HG03378 (cell line): ENCODE measurements at regions not wholly inside any gene's neighbourhood (a gene's known extent, or its start where the extent isn't known, plus 50 kb on each side); places are given as distances from the start of the nearest gene placed in this dataset.
"Not testable (repeated sequence)": the region's sequence is repeated elsewhere in the genome, so short reads cannot be mapped to it uniquely, and the experiment has no call there.

ENCODE experiments used
- ATAC-seq: cut with Tn5 transposase; IDR thresholded peaks from one replicate; pipeline ENCODE4 v1.9.1; 2021; ENCODE audit warnings: mild to moderate bottlenecking, moderate library complexity; ENCODE audit not compliant: unreplicated experiment

DNA sequence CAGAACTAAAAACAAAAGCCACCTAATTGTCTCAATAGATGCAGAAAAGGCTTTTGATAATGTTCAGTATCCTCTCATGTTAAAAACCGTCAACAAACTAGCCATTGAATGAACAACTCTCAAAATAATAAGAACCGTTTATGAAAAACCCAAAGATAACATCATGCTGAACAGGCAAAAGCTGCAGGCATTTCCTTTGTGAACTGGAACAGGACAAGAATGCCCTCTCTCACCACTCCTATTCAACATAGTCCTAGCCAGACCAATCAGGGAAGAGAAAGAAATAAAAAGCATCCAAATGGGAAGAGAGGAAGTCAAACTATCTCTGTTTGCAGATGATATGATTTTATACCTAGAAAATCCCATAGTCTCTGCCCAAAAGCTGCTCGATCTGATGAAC is 179.6 kb upstream of the EDNRB start:
- no peak for ATAC-seq

DNA sequence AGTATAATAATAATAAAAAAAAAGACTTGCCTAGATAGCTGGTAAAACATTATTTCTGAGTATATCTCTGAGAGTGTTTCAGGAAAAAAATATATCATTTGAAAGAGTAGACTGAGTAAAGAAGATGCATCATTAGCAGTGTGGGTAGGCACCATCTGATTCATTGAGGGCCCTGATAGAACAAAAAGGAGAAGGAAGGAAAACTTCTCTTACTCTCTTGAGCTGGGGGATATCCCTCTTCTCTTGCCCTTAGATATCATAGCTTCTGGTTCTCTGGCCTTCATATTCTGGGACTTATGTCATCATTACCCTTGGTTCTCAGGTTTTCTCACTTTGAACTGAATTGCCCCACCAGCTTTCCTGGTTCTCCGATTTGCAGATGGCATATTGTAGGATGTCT is 177.6 kb upstream of the EDNRB start:
- ATAC-seq, result no peak

DNA sequence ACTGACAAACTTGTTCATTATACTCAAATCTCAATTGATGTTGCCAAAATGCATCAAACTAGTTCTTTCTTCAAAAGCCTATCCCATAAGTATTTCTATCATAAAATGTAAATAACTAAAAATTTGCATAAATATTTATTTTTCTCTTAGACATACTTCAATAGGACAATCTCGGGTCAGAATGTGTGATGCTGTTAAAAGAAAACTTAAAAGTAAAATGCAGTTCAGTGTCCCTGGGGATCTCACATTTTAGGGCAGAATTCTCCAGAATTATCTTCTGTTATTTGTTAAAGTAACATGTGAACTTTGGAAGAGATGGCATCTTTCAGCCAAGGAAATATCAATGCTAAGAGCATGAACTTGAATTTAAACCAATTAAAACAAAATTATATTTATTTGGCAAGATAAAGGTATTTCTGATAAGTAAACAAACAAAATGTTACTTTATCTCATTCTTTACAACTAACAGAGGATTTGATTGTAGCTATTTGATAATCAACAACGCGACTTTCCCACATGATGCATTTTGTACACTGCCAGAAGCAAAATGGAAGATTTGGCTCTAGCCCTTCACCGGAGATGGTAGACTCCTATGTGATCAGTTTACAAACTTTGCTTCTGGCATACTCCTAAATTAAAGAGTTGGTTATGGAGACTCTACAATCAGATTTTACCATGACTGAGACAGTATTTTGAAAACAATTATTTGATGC is 169.5 kb upstream of the EDNRB start:
- ATAC-seq, result no peak

DNA sequence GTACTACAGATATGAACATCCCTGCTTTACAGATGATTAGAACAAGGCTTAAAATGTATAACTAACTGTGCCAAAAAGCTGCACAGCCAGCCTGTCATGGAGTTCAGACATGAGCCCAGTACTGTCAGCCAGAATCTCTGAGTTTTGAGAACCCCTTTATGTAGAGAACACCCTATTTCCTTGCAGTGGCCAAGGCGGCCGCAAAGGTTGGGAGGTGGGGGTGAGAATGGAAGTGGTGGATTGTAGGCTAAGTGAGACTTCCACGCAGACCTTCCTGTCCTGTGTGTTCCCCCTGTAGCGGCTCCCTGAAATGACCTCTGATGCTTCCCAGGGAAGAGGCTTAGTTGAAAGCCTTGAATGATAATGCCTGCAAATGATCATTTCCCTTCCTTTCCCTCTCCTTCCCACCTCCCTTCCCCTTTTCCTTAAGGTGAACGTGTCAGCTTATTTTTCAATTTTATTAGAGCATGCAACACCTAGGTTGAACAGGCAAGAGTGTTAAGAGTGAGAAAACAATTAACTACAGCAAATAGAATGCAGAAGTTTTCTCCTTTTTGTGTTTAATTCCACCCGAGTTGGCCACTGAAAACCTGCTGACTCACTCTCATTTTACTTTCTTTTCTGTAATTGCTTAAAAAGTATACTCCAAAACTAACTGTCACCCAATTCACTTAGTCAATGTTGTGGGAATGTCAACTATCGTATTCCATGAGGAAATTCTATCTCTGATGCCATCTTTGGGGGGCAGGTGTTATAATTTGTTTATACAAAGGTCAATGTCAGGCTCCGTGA is 167.0 kb upstream of the EDNRB start:
- ATAC-seq, result no peak

DNA sequence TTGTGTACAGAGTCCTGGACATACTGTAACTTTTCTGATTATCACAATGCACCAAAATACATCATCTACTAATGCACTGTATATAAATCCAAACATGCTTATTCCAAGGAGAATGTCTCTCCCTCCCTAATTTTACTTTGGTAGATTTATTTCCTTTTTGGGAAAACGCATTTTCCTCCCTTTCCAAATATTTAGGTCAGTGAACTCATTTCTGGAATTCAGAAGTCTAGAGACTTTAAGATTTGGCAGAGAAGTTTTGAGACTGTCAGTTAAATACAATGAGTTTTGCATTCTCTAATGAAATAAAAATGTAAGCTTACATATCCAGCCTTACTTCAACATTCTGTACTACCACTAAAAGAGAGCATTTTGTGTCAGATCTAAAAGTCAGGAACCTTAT is 165.8 kb upstream of the EDNRB start:
- no peak for ATAC-seq

DNA sequence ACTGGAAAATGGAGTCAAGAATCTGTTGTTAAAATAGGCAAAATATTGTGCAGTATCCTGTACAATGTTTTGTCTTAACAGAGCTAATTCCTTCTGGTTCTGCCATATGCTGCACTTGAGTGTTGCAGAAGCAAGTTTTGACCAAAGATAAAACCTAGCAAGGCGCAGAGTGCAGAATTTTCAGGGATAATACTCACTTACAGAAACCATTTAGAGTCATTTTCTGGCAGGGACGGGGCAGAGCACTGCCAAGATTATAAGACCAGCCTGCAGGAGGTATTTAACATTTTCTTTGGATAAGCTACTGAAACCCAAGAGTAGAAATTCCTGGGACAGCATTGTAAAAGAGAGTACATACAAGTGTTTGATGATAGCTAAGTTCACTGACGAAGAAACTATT is 159.5 kb upstream of the EDNRB start:
- ATAC-seq, result no peak

DNA sequence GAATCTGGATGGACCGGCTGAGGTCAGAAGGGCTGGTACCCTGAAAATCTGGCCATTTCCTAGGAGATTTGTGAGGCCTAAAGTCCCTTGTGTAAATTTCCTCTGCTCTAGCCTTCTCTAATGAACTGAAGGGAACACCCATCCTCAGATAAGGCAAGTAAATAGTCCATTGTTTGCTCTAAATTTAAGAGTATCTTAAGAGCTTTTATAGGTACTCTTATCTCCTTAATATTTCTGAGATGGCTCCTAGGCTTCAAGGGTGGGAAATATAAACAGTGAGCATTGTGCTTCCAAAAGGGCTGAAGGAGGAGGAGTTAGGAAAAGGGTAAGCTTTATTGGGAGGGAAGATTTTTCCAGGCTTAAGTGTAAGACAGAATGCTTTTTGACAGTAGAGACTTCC is 148.7 kb upstream of the EDNRB start:
- ATAC-seq, result no peak

DNA sequence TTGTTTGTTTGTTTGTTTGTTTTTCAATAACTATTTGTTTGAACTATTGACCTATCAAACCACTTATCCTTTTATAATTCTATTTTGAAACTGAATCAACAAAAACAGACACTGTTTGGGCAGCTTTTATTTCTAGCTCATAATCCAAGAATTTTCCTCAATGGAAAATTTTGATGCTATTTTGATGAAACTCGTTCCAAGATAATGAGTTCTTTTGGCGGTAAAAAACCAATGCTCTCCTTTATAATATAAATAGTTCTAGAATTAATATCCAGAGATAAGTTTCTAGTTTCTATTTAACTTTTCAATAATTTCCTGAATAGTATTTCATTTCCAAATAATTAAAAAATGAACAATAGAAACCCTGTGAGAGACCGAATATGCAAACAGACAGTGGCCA is 146.5 kb upstream of the EDNRB start:
- no peak for ATAC-seq

DNA sequence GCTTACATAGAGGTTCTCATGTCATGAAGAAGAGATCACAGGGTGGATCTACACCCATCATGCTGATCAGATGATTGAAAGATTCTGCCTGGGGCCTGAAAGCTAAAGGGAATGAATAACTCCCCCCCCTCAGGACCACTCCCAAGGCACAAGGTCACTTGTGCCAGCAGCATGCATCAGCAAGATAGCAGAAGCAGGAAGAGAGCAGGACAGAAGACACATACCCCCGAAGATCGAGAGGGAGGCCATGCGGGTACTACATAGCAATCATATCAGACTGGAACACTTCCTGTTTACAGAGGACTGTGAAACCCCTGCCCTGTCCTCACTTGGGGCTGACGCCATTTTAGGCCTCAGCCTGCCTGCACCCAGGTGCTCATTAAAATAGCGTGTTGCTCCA is 143.2 kb upstream of the EDNRB start:
- no peak for ATAC-seq

DNA sequence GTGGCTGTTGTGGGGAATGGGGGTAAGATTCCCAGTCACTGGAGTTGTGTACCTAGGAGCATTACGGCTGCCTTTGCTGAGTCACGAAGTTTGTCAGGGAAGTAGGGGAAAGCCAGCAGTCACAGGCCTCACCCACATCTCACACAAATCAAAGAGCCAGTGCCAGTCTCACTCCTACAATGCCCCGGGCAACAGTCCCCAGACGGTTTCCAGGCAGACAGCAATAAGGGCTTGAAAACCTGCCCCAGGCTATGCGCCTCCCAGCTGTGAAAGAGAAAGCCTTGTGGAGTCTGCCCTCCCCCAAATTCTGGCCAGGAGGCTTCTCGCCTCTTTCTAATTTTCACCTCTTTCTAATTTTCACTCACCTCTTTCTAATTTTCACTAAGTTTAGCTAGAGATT is 142.3 kb upstream of the EDNRB start:
- no peak for ATAC-seq

DNA sequence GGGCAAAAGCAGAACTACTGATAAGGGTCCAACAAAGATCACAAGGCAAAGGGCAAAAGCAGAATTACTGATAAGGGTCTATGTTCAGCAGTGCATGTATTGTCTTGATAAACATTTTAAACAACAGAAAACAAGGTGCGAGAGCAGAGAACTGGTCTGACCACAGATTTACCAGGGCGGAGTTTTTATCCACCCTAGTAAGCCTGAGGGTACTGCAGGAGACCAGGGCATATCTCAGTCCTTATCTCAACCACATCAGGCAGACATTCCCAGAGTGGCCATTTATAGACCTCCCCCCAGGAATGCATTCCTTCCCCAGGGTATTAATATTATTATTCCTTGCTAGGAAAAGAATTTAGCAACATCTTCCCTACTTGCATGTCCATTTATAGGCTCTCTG is 138.2 kb upstream of the EDNRB start:
- not testable (repeated sequence) for ATAC-seq

DNA sequence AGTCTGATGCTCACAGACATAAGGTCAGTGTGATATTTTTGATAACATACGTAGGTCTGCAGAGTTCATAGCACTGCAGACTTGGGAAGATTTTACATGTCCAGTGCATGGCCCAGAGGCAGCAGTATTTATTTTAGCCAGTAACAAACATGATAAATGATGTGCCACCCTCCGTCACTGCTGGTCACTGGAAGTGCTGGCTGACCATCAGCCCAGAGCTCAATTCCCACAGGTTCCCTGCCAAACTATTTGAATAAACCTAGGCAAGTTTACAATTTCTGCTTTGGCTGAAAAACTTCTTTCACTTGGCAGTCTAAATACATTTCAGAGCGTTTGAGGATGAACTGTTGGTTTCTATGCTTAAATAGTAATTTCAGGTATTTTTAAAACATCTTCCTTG is 135.5 kb upstream of the EDNRB start:
- ATAC-seq, result no peak

DNA sequence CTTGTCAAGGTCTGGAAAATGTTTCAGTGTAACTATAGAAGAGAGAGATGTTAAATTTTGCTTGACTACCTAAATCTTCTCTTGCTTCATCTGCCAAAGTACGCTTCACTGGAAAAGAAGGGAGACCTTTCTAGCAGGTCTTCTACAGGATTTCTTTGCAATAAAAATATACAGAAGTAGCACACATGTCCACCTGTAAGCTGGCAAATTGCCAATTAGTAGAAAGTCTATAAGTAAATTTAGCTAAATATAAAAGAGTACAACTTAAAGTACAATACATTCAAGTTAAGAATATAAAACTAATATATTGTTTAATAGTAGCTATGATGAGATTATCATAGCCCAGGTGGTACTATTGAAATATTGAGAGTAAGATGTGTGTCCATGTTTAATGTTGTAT is 128.5 kb upstream of the EDNRB start:
- ATAC-seq, result no peak

DNA sequence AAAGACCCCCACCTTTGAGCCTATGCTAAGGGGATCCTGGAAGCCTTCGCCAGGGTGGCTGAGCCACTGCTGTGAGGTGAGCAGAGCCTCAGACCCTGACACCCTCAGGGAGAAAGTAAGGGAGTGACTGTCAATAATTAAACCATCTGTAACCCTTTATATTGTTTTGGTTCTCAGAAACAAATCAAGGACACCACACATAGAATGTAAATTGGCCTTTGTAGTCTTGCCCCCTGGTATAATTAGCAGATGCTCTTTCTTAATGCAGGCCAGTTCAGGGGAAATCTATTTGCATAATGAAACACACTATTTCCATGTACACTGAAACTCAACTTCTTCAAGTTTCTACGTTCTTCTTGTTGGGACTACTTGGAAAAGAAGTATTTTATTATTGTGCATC is 127.7 kb upstream of the EDNRB start:
- peak; percentile 91 for ATAC-seq

DNA sequence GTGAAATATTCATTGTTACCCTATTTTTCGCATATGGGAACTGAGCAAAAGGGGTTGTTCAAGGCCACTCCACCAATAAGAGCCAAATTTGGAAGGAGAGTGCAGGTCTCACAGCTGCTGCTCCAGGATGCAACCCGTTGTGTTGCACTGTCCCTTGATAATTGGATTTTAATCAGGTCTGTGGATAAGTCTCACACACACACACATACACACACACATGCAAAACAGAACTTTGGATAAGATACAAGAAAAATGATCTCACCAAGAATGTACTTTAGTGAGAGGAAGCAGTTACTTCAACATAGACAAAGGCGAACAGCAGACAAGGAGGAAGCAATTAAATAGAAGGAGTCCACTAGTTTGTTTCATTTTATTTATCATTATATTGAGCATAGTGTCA is 127.3 kb upstream of the EDNRB start:
- peak; percentile 21 for ATAC-seq

DNA sequence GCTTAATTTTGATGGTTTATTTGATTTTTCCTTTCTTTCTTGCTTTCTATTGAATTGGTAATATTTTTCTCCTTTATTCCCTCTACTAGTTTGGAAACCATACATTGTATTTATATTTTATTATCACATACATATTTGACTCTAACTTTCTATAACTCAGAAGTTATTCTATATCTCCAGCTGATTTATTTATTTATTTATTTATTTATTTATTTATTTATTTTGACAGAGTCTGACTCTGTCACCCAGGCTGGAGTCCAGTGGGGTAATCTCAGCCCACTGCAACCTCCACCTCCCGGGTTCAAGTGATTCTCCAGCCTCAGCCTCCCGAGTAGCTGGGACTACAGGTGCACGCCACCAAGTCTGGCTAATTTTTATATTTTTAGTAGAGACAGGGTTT is 122.7 kb upstream of the EDNRB start:
- not testable (repeated sequence) for ATAC-seq

DNA sequence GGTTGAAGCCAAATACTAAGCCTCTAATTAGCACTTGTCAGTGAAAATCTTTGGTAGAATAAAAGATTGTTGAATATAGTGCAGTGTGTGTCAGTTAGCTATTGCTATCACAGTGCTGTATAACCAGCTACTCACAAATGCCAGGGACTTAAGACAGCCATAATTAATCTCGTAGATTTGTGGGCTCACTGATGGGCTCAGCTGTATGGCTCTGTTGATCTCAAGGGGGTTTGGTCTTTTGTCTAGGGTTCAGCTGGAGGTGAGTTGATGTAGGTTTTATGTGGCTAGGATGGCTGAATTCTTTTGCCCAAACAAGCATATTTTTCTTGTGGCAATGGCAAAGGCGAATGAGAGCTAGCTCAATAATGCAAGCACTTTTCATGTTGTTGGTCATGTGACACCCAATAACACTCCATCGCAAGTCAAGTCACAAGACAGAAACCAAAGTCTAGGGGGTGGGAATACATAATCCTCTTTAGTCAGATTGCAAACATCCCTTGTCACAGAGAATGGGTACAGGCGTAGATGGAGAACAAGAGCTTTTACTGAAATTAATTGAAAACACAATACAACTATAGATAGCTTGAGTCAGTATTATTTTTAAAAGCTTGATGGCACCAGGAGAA is 121.7 kb upstream of the EDNRB start:
- ATAC-seq, result no peak

DNA sequence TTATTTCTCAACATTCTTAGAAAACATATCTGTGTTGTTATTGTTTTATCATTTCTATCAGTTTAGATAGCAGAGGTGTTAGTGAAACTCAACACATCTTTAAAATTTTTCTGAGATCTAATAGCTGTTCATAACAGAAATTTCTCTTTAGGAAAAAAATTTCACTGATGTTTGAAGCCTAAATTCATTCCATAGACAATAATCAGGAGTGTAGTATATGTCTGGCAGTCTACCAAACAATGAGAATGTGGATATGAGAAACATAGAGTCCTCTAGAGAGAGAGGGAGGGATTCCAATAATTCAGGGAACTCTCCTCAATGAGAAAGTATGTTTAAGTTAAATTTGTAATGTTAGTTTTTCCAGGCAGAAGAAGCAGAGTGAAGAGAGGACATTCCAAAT is 118.2 kb upstream of the EDNRB start:
- no peak for ATAC-seq

DNA sequence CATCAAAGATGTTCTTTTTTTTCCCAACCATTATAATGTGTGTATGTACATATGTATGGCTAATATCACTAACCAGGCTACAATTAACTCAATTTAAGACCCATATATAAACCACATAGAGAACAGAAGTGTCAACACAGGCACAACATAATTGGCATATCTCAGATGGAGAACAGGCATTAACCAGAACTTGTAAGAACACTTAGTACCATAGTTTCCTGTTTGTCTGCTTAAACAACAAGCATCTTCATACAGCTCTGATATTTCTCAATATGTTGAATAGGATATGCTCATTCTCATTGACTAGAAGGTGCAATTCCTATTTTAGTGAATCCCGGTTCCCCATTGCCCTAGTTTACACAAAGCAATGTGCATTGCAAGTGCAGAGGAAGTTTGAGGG is 116.9 kb upstream of the EDNRB start:
- ATAC-seq, result no peak

DNA sequence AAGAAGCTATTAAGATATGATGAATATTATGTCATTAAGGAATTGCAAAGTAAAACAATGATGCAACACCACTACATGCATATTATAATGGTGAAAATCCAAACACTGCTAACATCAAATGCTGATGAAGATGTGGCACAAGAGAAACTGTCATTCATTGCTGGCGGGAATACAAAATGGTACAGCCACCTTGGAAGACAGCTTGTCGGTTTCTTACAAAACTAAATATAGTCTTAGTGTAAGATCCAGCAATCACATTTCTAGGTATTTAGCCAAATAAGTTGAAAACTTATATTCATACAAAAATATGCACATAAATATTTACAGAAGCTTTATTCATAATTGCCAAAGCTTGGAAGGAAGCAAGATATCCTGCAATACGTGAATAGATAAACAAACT is 114.9 kb upstream of the EDNRB start:
- no peak for ATAC-seq

DNA sequence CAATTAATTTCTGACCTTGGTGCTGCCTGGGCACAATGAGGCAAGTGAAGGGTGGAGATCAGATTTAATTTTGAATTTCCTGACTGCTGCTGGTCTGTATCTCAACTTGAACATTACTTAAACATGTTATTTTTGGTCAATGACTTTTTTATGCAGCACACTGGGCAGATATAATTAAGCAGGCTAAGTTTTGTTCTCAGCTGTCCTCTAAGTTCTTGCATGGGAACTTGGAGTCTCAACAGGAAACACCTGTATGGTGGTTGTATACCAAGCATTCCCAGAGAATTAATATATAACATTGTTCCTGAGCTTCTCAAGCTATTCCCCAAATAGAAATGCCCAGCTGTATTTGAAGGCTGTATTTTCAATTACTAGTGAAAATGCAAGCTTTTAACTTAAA is 113.5 kb upstream of the EDNRB start:
- no peak for ATAC-seq

DNA sequence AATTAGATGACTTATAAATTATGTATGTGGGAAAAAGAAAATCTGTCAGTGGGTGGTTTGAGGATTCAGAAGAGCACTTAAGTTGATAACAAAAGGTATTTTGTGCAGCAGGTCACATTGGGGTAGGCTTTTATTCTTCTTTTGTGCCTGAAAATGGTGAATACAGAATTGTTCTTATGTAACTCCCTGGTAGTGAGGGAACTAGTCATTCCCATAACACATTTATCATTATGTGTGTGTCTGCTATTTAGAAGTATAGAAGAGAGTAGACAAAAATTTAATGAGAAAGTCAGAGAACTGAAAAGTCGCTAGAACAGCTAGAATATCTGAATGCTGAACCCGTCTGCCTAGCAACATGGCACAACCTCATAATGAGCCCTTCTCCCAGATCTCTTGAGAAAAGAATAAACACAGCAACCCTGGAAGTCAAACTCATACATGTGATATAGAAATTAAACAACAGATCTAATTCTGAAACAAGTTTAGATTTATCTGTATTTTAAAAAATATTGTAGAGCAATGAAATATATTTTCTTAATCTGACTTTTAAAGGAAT is 111.8 kb upstream of the EDNRB start:
- ATAC-seq, result no peak
